ENCODE measurements at regions not wholly inside any gene's neighbourhood (a gene's known extent, or its start where the extent isn't known, plus 50 kb on each side); places are given as distances from the start of the nearest gene placed in this dataset.
"Not testable (repeated sequence)": the region's sequence is repeated elsewhere in the genome, so short reads cannot be mapped to it uniquely, and the experiment has no call there.

DNA sequence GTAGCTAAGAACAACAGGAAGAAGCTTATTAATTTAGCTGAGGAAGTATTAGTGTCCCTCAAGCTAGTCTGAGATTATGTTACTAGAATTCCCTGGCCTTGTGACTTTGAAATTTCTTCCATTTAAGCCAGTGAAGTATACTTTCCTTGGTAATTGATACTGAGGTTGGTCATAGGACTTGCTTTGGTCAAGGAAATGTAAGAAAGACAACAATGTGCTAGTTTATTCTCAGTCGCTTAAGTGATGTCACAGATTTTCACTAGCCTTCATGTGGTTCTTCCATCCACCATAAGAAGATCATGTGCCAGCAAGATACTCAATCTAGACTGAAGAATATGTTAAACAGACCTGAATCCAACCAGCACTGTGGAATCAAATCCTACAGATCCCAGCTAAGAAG, 1140.1 kb downstream of the TECRL start:
- DNase-seq (ENCODE audit: low spot score): no peak

DNA sequence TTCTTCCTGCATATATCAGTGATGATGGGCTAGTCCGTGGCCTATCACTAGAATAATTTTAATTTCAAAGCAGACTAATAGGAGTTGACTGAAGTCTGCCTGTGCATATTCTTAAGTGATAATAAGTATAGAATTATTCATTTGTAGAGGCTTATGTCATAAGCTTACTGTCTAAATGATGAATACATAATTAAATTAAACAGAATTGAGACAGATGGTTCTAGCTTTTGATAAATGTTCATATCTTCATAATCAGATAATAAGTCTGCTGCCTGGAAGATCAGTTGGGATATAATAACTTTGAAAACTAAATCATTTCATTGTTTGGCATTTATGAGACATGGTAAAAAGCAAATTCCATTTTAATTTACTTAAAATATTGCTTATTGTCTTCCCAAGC, 1175.6 kb downstream of the TECRL start:
- no peak for DNase-seq (ENCODE audit: low spot score)

DNA sequence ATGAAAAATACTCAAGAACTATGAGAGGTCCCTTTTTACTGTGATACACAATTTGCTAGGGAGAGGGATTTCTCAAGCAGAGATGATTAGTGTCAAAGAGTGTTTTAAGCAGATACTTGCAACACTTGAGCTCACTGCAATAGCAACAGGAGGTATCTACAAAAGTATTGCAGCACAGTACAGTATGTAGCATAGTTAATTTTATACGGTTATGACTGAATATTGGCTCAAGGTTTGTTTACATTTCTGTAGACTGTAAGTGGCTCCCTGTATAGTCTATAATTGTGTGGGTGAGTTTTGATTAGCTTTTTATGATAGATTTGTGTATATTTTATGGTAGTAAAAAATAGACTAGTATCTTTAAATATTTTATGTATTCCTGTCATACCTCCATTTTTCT, 1177.2 kb downstream of the TECRL start:
- DNase-seq (ENCODE audit: low spot score): no peak

- no peak for DNase-seq (ENCODE audit: low spot score)
These were observed 1183.0 kb downstream of the TECRL start for GRCh38 chr4:63226229-63226628.

DNA sequence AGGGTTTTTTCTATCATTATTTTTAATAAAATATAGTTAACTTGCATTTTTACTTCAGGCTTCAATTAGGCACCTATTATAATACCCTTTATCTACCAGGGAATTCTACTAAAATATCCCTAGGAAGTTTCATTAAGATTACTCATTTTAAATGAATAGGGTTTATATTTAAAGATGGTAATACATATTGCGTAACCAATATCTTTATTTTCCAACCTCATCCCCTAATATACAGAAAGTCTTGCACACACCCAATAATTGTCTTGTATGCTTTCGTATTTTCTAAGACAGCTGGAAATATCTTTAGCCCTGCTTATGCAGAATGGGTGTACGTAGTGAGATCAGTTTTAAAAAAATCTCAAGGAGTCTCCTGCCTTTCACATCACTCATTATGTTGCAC, 1186.8 kb downstream of the TECRL start:
- DNase-seq (ENCODE audit: low spot score): no peak

DNA sequence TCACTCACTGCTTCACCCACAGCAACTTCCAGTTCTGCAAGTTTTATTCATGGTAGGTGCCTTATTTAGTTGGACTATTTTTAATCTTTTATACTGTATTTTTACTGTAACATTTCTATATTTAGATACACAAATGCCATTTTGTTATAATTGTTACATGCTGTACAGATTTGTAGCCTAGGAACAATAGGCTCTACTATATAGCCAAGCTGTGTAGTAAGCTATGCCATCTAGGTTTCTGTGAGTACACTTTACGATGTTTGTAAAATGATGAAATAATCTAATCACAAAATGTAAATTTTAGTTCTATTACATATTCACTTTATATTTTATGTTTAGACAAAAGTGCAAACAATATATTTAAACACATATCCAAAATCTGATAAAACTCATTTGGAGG, 1187.8 kb downstream of the TECRL start:
- no peak for DNase-seq (ENCODE audit: low spot score)

DNA sequence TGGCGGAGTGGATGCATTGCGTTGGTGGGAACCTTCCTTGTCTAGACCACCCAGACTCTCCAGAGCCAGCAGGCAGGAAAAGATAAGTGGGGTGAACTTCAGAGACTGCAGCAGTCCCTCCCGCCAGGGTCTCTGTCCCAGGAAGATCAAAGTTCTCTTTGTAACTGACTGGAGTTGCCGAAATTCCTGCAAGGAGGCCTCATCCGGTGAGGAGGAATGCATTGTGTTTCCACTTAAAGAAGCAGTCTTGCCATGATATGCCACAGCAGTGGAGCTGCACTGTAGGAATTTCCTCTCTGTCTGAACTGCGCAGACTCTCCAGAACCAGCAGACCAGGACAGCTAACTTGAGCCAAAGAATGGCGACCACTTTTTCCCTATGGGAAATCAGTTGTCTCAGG, 1190.4 kb downstream of the TECRL start:
- DNase-seq (ENCODE audit: low spot score): no peak

GRCh38 chr4:63214076-63214475, 1195.2 kb downstream of the TECRL start:
- DNase-seq (ENCODE audit: low spot score): no peak

DNA sequence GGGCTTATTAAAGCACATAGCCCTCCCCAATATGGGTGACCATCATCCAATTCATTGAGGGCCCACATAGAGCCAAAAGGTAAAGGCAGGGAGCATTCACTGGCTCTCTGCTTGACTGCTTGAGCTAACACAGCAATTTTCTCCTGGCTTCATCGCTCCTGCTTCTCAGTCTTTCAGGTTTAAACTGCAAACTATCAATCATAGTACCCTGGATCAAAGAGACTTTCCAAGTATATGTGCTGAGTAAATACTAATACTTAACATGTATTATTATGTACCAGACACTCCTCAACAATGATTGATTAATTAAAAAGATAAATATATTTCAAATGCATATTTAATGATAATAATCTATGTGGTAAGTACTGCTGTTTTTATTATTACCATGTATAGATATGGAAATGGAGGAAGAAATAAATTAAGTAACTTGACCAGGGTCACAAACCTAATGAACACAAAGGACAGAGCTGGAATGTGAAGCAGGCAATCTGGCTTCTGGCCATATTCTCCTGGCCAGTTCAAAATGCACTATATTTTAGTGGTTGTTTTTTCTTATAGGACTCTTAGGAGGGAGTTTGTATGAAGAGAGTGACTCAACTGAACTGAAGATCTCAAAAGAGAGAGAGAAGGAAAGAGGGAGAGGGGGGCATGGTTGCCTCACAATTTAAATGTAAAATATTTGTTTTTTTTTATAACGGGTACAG, 1197.3 kb downstream of the TECRL start:
- no peak for DNase-seq (ENCODE audit: low spot score)

DNA sequence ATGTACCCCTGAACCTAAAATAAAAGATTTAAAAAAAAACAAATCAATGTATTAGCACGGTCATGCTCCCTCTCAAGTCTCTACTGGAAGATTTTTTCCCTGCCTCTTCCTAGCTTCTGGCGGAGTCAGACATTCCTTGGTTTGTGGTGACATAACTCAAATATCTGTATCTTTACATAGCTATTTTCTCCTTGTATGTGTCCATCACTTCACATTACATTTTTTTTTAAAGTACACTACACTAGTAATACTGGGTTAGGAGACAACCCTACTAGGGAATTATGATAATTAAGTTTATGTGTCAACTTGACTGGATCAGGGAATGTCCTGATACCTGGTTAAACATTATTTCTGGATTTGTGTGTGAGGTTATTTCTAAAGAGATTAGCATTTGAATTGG, 1197.9 kb downstream of the TECRL start:
- DNase-seq (ENCODE audit: low spot score): no peak

DNA sequence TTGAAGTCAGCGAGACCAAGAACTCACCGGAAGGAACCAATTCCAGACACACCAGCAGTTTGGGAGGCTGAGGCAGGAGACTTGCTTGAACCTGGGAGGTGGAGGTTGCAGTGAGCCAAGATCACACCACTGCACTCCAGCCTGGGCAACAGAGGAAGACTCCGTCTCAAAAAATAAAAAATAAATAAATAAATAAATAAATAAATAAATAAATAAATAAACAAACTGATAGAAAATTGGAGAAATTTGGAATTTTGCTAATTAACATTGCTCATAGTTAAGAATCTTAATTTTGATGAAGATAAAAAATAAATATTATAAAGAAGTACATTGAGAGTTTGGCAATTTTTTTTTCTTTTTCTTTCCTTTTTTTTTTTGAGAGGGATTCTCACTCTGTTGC, 1216.2 kb downstream of the TECRL start:
- DNase-seq (ENCODE audit: low spot score): not testable (repeated sequence)

GRCh38 chr4:63171341-63171740, 1237.9 kb downstream of the TECRL start:
- no peak for DNase-seq (ENCODE audit: low spot score)

DNA sequence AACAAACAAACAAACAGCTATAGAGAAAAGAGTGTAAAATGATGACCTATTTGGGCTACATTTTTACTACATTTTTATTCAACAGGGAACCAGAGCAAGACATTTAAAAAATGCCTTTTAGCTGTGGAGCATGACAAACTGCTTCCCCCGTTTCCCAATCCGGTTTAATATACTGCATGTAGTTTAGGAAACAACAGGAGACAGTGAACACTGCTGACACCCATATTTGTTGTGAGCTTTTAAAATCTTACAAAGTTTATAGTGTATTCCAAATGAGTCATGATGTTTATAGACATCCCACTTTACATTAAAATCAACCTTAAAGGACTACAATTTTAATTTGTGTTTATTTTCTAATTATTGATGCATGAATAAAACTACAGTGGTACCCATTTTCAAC, 1238.3 kb downstream of the TECRL start:
- no peak for DNase-seq (ENCODE audit: low spot score)

DNA sequence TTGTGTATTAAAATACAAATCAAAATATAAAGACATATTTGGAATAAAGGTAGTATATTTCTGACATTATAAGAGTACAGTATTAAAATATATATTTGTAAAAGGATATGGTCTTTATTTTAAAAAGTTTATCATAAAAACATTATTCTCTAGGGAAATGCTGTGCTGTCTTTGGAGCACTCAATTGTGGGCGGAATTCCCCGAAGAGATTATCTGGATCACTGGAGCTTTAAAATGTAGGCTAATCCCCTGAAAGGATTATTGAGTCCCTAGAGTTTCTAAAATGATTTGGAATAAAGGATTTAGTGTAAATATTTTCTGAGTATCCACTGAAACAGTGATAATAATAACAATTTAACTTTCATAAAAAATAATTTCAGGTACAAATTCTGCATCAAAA, 1239.4 kb downstream of the TECRL start:
- DNase-seq (ENCODE audit: low spot score): no peak

DNA sequence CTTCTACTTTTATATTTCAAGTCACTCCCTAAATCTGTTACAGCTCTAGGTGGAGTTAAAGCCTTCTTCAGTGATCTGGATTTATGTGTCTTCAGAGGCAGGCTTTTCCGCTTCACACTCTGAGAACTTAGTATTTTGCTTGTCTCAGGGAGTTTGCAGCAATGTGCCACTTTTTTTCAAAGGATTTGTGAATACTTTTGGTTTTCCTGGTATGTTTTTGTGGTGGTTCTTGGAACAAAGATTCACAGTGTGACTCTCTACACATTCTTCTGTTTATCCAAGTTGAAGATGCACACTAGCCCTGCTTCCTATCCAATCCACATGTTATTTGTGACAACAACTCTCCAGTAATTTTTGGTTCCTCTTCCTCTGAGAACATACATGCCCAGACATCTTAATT, 1253.7 kb downstream of the TECRL start:
- DNase-seq (ENCODE audit: low spot score): no peak

- DNase-seq (ENCODE audit: low spot score): no peak
These were observed 1285.8 kb downstream of the TECRL start for GRCh38 chr4:63123441-63123840.

GRCh38 chr4:63122955-63123354, 1286.3 kb downstream of the TECRL start:
- no peak for DNase-seq (ENCODE audit: low spot score)

GRCh38 chr4:63106600-63106999, 1302.7 kb downstream of the TECRL start:
- DNase-seq (ENCODE audit: low spot score): no peak

DNA sequence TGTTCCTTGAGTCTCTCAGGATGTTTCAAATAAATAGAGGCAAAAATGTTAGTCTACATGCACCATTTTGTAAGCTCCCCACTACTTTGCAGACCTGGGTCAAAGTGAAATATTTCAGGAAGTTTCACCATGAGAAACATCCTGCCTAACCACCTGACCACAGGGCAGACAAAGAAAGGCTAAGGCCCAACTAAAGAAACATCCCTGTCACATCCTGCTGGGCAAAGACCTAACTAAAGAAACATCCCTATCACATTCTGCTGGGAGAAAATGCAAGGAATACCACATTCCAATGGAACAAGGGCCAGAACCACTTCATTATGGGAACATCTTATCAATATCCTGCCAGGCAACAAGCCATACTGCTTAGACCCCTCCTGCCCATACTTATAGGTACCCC, 1303.4 kb downstream of the TECRL start:
- no peak for DNase-seq (ENCODE audit: low spot score)

GRCh38 chr4:63090641-63091040, 1318.6 kb downstream of the TECRL start:
- no peak for DNase-seq (ENCODE audit: low spot score)

GRCh38 chr4:63085091-63085490, 1324.2 kb downstream of the TECRL start:
- DNase-seq (ENCODE audit: low spot score): no peak

- DNase-seq (ENCODE audit: low spot score): no peak
These were observed 1328.3 kb downstream of the TECRL start for GRCh38 chr4:63080934-63081333.

DNA sequence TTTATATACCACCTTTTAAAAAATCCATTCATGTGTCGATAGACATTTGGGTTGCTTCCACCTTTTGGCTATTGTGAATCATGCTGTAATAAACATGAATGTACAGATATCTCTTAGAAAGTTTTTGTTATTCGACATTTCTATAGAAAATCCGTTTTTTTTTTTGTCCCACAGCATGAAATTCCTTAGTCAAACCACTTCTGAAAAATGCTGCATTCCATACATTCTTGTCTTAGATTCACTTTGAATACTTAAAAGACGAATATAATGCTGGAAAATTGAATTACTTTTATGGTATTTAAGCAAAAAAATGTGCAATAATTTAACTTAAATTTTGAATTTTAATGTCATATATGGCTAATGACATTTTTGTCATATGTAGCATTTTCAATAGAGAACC, 1345.5 kb downstream of the TECRL start:
- DNase-seq (ENCODE audit: low spot score): no peak

DNA sequence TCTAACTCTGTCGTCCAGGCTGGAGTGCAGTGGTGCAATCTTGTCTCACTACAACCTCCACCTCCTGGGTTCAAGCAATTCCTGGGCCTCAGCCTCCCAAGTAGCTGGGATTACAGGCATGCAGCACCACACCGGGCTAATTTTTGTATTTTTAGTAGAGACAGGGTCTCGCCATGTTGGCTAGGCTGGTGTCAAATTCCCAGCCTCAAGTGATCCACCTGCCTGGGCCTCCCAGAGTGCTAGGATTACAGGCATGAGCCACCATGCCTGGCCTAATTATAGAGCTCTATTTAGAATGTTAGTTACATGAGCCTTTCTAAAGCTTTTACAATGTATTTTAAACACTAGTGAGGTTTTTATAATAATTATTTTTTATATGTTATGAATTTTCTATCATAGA, 1346.4 kb downstream of the TECRL start:
- DNase-seq (ENCODE audit: low spot score): not testable (repeated sequence)

GRCh38 chr4:63049726-63050125, 1359.5 kb downstream of the TECRL start:
- DNase-seq (ENCODE audit: low spot score): no peak

All from pons (tissue), 1 donor.